ENCODE measurements at regions not wholly inside any gene's neighbourhood (a gene's known extent, or its start where the extent isn't known, plus 50 kb on each side); places are given as distances from the start of the nearest gene placed in this dataset.

DNA sequence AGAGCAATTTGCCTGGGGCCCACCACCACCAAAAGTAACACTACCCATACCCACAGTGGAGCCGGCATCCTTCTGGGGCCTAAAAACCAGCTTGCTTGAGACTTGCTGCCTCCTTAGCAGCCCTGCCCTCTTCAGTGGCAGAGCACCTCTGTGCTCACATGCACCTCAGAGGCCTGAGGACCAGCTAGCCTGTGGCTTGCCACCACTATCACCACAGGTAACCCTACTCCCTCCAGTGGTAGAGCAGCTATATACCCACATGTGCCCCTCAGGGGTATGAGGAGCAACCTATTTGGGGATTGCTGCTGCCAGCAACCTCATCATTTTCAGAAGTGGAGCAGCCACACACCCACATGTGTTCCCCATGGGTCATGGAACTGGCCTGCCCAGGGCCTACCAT lies 111.4 kb upstream of the SPRY2 start:
- no peak for DNase-seq (ENCODE audit: low spot score)

DNA sequence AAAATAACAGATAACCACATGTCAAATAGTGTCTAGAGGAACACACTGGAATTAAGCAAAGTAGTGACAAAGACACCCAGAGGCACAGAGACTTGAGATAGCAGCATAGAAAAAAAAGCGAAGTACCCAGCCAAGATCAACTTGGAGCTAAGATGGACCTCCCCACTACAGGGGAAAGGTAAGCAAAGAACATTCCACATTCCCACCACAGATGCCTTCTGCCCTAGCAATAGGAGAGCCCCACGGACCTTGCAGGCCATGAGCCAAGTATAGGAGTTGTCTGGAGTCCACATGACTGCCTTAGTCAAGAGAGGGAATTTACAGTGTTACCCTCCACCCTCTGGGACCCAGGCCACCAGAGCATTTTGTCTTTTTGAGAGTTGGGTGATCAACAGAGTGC lies 110.7 kb upstream of the SPRY2 start:
- DNase-seq (ENCODE audit: low spot score) = no peak

DNA sequence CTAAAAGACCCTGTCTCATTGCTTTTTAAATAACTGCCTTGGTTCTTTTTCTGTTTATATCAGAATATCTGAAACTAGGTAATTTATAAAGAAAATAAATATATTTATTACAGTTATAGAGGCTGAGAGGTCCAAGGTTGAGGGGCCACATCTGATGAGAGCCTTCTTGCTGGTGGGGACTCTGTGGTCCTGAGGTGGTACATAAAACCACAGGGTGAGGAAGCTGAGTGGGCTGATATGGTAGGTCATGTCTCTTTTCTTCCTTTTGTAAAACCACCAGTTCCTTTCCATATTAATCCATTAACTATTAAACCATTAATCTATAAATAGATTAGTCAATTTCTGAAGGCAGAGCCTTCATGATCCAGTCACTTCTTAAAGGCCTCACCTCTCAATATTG lies 109.5 kb upstream of the SPRY2 start:
- DNase-seq (ENCODE audit: low spot score) = no peak

DNA sequence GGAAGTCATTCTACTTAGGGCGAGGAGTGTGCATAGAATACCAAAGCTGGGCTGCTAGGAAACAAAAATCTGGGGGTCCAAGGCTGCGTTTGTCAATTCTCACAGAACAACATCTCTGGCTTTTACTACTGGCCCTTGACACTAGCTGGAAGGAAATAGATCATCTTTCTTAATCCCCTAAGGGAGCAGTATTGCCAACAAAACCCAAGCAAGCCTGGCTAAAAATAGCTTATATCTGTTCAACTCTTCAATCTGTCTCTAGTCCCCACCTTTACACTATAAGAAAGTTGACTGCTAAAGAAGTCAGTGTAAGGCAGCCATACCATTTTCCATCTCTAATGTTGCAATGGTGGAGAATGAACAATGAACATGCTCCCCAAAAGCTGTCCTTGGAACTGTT lies 107.8 kb upstream of the SPRY2 start:
- no peak for DNase-seq (ENCODE audit: low spot score)

DNA sequence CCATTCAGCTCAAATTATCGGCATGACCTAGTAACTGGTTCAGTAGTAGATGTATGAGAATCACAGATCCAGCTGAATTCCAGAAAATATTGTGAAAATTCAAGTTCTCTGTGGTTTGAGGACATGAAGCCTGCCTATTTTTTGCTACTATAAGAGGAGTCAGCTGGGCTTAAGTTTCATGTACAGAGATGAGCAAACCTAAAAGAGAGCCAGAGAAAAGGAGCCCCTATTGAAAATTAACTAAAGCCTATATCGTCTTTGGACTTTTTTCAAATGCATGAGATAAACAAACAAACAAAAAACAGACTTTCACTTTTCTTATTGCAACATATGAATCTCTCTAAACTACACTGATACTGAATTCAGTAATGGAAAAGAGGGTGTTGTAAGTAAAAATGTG lies 106.8 kb upstream of the SPRY2 start:
- no peak for DNase-seq (ENCODE audit: low spot score)

DNA sequence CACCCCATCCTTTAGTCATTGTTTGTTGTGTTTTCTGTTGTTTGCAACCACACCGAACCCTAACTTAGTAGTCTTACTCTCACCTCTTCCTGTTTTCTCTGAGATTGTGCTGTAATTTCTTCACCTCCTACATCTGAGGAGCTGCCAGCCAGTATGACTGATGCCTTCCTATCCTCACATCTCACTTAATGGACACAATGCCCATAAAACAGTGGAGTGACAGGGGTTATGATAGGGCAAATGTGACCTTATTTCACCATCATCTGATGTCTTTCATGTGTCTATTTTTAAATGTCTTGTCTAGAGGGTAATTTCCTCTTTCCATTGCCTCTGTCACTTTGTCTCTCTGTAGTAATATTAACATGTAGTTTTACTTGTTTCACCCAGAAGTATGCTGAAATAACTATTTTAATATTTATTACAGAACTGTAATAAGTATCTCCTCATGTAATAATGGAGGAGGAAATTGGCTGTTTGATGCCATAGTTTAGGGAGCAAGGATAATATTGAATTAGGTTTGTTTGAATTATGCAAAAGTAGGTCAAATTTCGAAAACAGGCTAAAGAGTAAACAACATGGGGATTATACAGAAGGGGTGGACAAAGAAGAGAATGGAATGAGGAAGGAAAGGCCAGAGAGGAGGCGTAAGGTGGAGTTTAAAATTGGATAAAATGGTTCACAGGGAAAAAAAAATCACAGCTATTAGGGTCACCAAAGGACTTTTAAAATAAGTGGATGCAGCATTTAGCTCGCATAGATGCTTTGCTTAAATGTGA lies 103.5 kb upstream of the SPRY2 start:
- no peak for DNase-seq (ENCODE audit: low spot score)

DNA sequence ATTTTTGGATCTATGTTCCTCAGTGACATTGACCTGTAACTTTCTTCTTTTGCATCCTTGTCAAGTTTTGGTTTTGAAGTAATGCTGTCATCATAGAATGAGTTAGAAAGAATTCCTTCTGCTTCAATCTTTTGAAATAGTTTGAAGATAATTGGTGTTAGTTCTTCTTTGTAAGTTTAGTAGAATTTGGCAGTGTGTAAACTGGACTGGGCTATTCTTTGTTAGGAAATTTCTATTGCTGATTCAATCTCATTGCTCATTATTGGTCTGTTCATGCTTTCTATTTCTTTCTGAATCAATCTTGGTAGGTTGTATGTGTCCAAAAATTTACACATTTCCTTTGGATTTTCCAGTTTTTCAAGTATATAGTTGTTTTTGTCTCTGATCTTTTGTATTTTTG lies 101.7 kb upstream of the SPRY2 start:
- no peak for DNase-seq (ENCODE audit: low spot score)

DNA sequence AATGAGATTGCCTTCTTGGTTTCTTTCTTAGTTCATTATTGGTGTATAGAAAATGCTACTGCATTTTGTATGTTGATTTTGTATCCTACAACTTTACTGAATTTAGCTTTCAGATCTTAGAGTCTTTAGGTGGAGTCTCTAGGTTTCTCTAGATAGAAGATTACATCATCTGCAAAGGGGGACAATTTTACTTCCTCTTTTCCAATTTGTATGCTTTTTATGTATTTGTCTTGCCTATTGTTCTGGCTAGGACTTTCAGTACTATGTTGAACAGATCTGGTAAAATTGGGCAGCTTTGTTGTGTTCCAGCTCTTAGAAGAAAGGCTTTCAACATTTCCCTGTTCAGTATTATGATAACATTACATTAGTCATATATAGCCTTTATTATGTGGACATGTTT lies 101.0 kb upstream of the SPRY2 start:
- no peak for DNase-seq (ENCODE audit: low spot score)

DNA sequence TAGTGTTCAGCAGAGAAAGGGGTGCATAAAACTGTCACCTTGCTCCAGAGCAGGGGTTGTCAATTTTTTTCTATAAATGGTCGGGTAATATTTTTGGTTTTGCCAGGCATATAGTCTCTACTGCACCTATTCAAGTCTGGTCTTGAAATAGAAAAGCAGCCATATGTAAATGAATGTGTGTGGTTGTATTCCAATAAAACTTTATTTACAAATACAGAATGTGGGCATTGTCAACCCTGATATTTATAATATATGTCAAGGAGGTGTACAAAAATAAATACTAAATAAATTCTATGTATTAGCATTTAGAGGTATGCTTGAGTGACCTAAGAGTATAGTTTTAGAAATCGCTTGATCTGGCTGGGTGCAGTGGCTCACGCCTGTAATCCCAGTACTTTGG lies 97.6 kb upstream of the SPRY2 start:
- DNase-seq (ENCODE audit: low spot score) = no peak

DNA sequence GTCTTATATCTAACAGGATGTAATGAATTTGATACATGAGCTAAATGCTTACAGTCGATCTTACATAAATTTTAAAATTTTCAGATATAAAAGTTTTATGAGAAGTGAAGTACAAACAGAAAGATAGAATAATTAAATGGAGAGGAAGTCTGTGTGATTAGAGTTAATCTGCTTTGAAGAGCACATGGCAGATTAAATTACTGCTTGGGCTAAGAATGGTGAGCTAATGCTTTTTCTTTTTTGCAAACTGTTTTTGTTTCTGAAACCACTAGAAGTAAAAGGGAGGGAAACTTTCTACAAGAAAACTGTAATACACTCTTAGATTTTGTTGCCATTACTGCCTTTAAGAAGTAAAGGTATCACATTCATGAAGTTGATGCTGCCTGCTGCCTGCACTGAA lies 96.3 kb upstream of the SPRY2 start:
- no peak for DNase-seq (ENCODE audit: low spot score)

DNA sequence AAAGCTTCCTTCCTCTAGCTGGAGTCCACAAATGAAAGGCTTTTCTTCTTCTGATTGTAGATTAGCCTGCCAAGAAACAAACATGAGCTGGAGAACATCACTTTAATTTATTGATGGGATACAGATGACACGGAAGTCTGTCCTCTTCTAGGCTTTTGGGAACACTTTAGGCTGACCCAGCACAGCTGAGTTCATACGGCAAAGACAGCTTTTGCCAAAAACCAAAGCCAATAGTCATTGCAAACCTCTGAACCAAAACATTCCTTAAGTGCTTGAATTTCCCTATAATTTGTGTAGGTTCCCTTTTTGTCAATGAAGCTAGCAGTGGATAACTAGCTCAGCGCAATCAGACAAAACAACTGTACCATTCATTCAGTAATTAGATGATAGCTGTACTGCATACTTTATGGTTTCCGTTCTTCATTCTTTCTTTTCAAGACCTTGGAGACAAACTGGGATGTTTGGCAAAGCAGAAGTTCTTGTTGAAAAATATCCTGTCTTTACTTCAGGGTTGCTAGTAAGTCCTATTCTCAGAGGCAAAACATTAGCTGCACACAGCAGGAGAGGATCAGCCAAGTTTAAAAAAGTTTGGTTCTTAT lies 95.7 kb upstream of the SPRY2 start:
- DNase-seq (ENCODE audit: low spot score) = no peak

DNA sequence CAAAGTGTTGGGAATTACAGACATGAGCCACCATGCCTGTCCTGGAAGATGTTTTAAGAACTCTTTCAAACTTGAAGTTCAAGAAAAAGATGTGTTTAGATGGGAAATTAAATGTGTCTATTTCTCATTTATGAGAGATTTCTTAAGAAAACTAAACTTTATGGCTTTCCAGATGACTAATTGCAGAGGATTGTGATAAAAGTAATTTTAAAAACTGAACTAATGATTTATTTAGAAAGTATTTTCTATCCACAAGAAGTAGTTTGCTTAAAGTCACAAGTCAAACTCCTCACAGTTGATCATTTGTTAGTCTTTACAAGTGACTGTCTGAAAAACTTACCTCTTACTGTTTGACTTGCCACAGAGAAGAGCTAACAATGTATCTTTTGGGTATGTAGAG lies 89.6 kb upstream of the SPRY2 start:
- DNase-seq (ENCODE audit: low spot score) = no peak

DNA sequence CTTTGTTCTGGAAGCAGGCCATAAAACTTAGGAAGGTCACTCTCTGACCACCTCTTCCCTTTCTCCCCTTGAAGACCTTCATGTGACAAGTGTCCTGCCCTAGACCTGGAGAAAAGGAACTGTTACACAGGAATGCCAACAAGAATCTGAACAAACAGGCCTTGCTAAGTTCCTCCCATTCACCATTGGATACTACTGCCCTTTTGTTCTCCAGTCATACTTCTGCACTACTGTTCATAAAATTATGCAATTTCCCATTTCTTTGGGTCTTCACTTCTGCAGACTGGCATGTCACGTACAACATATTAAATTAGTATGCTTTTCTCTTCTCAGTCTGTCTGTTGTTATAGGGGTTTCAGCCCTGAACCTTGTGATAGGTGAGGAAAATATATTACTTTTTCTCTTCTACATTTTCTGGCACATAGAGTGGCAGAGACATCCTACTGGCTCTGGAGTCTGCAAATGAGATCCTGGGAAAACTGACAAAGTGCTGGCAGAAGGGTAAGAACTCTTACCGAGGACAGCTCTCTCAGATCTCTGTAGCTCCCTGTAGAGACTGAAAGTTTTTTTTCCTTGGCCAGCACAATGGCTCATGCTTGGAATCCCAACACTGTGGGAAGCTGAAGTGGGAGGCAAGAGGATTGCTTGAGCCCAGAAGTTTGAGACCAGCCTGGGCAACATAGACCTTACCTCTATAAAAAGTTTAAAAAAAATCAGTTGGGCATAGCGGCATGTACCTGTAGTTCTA lies 87.6 kb upstream of the SPRY2 start:
- DNase-seq (ENCODE audit: low spot score) = no peak

DNA sequence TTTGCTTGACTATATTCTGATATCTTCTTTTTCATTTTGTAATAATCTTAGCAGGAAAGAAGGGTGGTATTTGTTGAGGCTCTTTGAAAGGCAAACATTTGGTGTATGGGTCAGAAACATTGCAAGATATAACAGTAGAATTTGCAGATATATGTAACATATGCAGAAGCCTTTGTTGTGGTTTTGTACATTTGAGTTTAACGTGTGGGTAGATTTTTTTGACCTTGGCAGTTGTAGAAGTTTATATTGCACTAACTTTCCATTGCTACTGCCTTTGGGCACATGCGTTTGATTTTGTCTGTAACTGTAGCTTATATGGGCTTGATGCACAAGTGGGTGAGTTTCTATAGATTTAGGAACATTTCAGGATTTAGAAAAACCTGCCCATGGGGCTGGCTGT lies 78.5 kb upstream of the SPRY2 start:
- DNase-seq (ENCODE audit: low spot score) = no peak

DNA sequence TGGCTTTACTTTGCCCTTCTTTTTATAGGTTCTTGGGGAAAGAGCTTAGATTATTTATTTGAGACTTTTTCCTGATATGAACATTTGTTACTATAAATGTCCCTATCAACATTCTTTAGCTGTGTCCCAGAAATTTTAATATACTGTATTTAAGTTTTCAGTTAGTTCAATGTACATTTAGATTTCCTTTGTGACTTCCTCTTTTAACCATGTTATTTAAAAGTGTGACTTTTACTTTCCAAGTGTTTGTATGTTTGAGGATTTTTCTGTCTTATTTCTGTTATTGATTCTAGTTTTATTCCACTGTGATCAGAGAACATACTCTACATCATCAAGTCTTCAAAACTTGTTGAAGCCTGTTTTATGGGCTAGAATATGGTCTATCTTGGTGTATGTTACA lies 72.7 kb upstream of the SPRY2 start:
- no peak for DNase-seq (ENCODE audit: low spot score)

DNA sequence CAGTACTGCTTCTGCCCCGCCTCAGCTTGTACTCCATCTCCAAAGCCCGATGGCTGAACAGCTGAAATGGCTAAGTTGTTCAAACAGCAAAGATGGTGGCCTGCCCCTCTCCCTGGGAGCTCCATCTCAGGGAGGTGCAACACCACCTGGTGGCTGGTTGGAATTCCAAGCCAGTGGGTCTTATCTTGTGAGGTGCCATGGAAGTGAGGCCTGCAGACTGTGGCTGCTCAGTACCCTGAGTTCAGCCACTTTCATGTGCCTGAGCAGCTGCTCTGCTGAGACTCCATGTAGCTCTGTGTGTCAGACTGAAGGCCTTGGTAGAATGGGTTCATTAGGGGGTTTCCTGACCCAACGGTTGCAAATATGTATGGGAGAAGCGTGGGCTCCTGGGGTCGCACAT lies 67.3 kb upstream of the SPRY2 start:
- no peak for DNase-seq (ENCODE audit: low spot score)

DNA sequence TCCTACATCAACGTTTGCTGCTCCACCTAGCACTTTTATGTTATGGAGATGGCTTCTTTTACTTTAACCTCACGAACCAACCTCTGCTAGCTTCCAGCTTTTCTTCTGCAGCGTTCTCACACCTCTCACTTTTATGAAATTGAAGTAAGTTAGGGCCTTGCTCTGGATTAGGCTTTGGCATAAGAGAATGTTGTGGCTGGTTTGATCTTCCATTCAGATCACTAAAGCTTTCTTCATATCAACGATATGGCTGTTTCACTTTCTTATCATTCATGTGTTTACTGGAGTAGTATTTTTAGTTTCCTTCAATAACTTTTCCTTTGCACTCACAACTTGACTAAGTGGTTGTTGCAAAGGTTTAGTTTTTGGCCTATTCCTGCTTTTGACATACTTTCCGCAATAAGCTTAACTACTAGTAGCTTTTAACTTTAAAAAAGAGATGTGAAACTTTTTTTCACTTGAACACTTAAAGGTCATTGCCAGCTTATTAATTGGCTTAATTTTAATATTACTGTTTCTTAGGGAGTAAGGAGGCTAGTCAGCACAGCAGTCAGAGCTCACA lies 60.0 kb upstream of the SPRY2 start:
- DNase-seq (ENCODE audit: low spot score) = no peak

DNA sequence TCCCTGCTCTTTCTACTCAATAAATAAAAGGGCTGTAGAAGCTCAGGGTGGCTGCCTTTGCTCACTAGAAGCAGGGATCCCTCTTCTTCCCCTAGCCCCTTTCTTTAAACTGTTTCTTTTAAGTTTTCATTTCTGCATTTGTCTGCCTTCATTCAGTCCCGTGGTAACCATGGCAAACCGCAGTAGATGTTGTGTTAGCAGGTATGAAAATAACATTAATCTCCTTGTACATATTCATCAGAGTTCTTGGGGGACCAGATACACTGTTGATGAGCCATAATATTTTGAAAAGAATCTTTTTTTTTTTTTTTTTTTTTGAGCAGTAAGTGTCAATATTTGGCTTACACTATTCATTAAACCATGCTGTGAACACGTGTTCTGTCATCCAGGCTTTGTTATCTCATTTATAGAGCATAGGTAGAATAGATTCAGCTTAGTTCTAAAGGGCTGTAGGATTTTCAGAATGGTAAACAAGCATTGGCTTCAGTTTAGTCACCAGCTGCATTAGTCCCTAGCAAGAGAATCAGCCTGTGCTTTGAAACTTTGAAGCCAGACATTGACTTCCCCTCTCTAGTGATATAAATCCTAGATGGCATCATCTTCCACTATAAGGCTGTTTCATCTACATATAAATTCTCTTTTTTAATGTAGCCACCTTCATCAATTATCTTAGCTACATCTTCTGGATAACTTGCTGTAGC lies 59.4 kb upstream of the SPRY2 start:
- no peak for DNase-seq (ENCODE audit: low spot score)

DNA sequence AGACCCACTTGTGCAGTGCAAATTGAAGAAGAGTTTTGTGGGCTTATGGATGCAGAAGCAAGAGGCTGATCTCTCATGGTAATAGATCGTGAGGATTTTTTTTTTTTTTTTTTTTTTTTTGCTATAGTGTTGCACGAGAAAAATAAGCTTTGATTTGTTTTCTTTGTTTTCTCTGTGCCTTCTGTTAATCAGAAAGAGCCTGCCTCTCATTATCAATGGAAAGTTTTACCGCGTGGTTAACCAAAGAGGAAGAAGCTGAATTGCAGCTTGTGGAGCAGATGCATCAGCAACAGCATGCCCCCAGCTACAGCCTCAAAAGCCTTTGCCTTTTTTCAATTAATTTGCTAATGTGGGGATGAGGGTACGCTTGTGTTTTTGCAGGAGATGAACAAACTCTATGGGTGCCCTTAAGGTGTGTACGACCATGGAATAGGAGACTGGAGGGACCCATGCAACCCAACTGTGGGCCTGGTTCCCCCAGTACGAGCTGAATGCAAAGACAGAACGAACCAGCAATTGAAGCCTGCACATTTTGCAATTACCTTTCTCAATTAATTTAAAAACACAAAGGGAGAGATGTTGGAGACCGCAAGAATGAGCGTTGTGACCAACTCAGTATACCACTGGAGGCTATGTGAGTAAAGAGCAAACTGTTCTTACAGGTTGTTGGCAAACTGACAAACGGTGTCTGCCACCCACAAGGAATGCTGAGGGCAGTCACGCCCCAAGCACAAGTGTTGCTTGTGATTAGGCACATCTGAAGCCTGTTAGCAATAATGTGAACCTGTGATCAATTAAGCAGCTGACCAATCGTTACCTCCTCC lies 58.6 kb upstream of the SPRY2 start:
- DNase-seq (ENCODE audit: low spot score) = no peak

All from HuH-7 (cell line).